ENCODE measurements at regions not wholly inside any gene's neighbourhood (a gene's known extent, or its start where the extent isn't known, plus 50 kb on each side); places are given as distances from the start of the nearest gene placed in this dataset.

- no peak for DNase-seq (ENCODE audit: low read depth in 2 of 2)
- H3K4me2 ChIP-seq (ENCODE audit: extremely low read depth, insufficient read depth, low read length) = no peak overlapping the region
- no peaks in the 10 kb centered on the region for H3K79me2 ChIP-seq (ENCODE audit: control insufficient read depth, insufficient read depth, low read length)
- H3K36me3 ChIP-seq (ENCODE audit: control insufficient read depth, insufficient read depth, low read length) = no peaks in the 10 kb centered on the region
- no peak overlapping the region for H2AFZ ChIP-seq (ENCODE audit: low read length)
- TF ChIP-seq EZH2 (IDR thresholded peaks at IDR 0.05; ENCODE audit: low read length, missing control alignments) (no peak), CTCF (conservative IDR thresholded peaks at IDR 0.05 in 1 of 2, IDR thresholded peaks at IDR 0.05 in 1 of 2; ENCODE audit: low read depth in 1 of 2, low read length in 2 of 2) (no peak)
- peaks cover 4% of the 10 kb centered on the region for H3K27me3 ChIP-seq (ENCODE audit: control insufficient read depth, insufficient read depth, low read length)
- H4K20me1 ChIP-seq (ENCODE audit: control insufficient read depth, extremely low read depth, insufficient read depth, low read length) = no peaks in the 10 kb centered on the region
- no peaks in the 10 kb centered on the region for H3K9me3 ChIP-seq (ENCODE audit: control insufficient read depth, insufficient read depth, low read depth, low read length)
- no peak overlapping the region for H3K4me3 ChIP-seq (replicated peaks in 1 of 4; ENCODE audit: control extremely low read depth in 1 of 4, insufficient read depth in 1 of 4, low read depth in 3 of 4, low read length in 4 of 4)
- H3K27ac ChIP-seq (ENCODE audit: insufficient read depth, low read length) = no peak overlapping the region
- no peak overlapping the region for H3K9ac ChIP-seq (ENCODE audit: insufficient read depth, low read length)
- H3K4me1 ChIP-seq (ENCODE audit: control insufficient read depth, extremely low read depth, insufficient read depth, low read length) = no peaks in the 10 kb centered on the region
These were observed 52.2 kb downstream of the CCDC185 start for GRCh38 chr1:223445402-223445801.

GRCh38 chr1:223453902-223454301 is 60.7 kb downstream of the CCDC185 start:
- Histone ChIP-seq H3K27ac (ENCODE audit: insufficient read depth, low read length) (no peak overlapping the region), H2AFZ (ENCODE audit: low read length) (no peak overlapping the region), H3K4me1 (ENCODE audit: control insufficient read depth, extremely low read depth, insufficient read depth, low read length) (no peaks in the 10 kb centered on the region), H3K9me3 (ENCODE audit: control insufficient read depth, insufficient read depth, low read depth, low read length) (no peaks in the 10 kb centered on the region), H3K4me2 (ENCODE audit: extremely low read depth, insufficient read depth, low read length) (no peak overlapping the region), H3K27me3 (ENCODE audit: control insufficient read depth, insufficient read depth, low read length) (peaks cover 4% of the 10 kb centered on the region), H3K36me3 (ENCODE audit: control insufficient read depth, insufficient read depth, low read length) (no peaks in the 10 kb centered on the region), H3K79me2 (ENCODE audit: control insufficient read depth, insufficient read depth, low read length) (no peaks in the 10 kb centered on the region), H3K4me3 (replicated peaks in 1 of 4; ENCODE audit: control extremely low read depth in 1 of 4, insufficient read depth in 1 of 4, low read depth in 3 of 4, low read length in 4 of 4) (no peak overlapping the region), H4K20me1 (ENCODE audit: control insufficient read depth, extremely low read depth, insufficient read depth, low read length) (no peaks in the 10 kb centered on the region), H3K9ac (ENCODE audit: insufficient read depth, low read length) (no peak overlapping the region)
- TF ChIP-seq CTCF (conservative IDR thresholded peaks at IDR 0.05 in 1 of 2, IDR thresholded peaks at IDR 0.05 in 1 of 2; ENCODE audit: low read depth in 1 of 2, low read length in 2 of 2) = no peak
- no peak for TF ChIP-seq EZH2 (IDR thresholded peaks at IDR 0.05; ENCODE audit: low read length, missing control alignments)
- no peak for DNase-seq (ENCODE audit: low read depth in 2 of 2)

- no peak for DNase-seq (ENCODE audit: low read depth in 2 of 2)
- TF ChIP-seq EZH2 (IDR thresholded peaks at IDR 0.05; ENCODE audit: low read length, missing control alignments) (no peak), CTCF (conservative IDR thresholded peaks at IDR 0.05 in 1 of 2, IDR thresholded peaks at IDR 0.05 in 1 of 2; ENCODE audit: low read depth in 1 of 2, low read length in 2 of 2) (no peak)
- Histone ChIP-seq H3K4me2 (ENCODE audit: extremely low read depth, insufficient read depth, low read length) (no peak overlapping the region), H4K20me1 (ENCODE audit: control insufficient read depth, extremely low read depth, insufficient read depth, low read length) (no peaks in the 10 kb centered on the region), H3K36me3 (ENCODE audit: control insufficient read depth, insufficient read depth, low read length) (no peaks in the 10 kb centered on the region), H2AFZ (ENCODE audit: low read length) (no peak overlapping the region), H3K9ac (ENCODE audit: insufficient read depth, low read length) (no peak overlapping the region), H3K27ac (ENCODE audit: insufficient read depth, low read length) (no peak overlapping the region), H3K79me2 (ENCODE audit: control insufficient read depth, insufficient read depth, low read length) (no peaks in the 10 kb centered on the region), H3K4me1 (ENCODE audit: control insufficient read depth, extremely low read depth, insufficient read depth, low read length) (no peaks in the 10 kb centered on the region), H3K4me3 (replicated peaks in 1 of 4; ENCODE audit: control extremely low read depth in 1 of 4, insufficient read depth in 1 of 4, low read depth in 3 of 4, low read length in 4 of 4) (no peak overlapping the region), H3K27me3 (ENCODE audit: control insufficient read depth, insufficient read depth, low read length) (peaks cover 4% of the 10 kb centered on the region), H3K9me3 (ENCODE audit: control insufficient read depth, insufficient read depth, low read depth, low read length) (no peaks in the 10 kb centered on the region)
These were observed 61.7 kb downstream of the CCDC185 start for GRCh38 chr1:223454959-223455358.

Measured in fibroblast of lung (primary cell).